ENCODE measurements at regions not wholly inside any gene's neighbourhood (a gene's known extent, or its start where the extent isn't known, plus 50 kb on each side); places are given as distances from the start of the nearest gene placed in this dataset.

DNA sequence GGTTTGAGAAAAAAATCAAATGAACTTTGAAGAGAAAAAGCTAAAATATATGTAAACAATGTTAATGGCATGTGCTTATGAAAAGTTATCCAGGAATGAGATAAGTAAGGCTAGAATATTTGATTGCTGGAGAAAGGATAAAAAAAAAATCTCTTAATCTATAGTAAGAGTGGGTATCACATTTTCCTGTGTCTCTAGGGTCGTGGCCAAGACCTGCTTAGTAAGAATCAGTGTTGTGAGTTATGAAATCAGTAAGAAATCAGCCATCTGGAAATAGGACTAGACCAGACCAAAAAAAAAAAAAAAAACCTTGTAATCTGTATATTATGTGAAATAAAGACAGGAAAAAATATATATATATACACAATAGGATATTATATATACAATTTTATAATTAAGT lies 1153.9 kb downstream of the CDH11 start:
- no peak for TF ChIP-seq EP300 (IDR thresholded peaks at IDR 0.05)
- TF ChIP-seq, protein P1, sequence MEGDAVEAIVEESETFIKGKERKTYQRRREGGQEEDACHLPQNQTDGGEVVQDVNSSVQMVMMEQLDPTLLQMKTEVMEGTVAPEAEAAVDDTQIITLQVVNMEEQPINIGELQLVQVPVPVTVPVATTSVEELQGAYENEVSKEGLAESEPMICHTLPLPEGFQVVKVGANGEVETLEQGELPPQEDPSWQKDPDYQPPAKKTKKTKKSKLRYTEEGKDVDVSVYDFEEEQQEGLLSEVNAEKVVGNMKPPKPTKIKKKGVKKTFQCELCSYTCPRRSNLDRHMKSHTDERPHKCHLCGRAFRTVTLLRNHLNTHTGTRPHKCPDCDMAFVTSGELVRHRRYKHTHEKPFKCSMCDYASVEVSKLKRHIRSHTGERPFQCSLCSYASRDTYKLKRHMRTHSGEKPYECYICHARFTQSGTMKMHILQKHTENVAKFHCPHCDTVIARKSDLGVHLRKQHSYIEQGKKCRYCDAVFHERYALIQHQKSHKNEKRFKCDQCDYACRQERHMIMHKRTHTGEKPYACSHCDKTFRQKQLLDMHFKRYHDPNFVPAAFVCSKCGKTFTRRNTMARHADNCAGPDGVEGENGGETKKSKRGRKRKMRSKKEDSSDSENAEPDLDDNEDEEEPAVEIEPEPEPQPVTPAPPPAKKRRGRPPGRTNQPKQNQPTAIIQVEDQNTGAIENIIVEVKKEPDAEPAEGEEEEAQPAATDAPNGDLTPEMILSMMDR (IDR thresholded peaks at IDR 0.05): no peak
- TF ChIP-seq POLR2AphosphoS5 (IDR thresholded peaks at IDR 0.05): no peak
- no peak for TF ChIP-seq POLR2A (IDR thresholded peaks at IDR 0.05)
